Colon (tissue), 2 donors: ENCODE measurements at regions not wholly inside any gene's neighbourhood (a gene's known extent, or its start where the extent isn't known, plus 50 kb on each side); places are given as distances from the start of the nearest gene placed in this dataset.
"Not testable (repeated sequence)": the region's sequence is repeated elsewhere in the genome, so short reads cannot be mapped to it uniquely, and the experiment has no call there.

Experiments
- FAIRE-seq: peaks from 2 replicates; lab custom pipeline; 2012; peaks lifted over from hg19 to GRCh38; lab: Jason Lieb, UNC
- donor health status: control.
- donor health status: control.

- not testable (repeated sequence) for FAIRE-seq
Measured at GRCh38 chr21:35466681-35467080, 417.6 kb upstream of the RUNX1 start.

- FAIRE-seq = no peak
Measured at GRCh38 chr21:35465741-35466140, 416.6 kb upstream of the RUNX1 start.

GRCh38 chr21:35461700-35462099 is 412.6 kb upstream of the RUNX1 start:
- FAIRE-seq = no peak

GRCh38 chr21:35460441-35460840 is 411.3 kb upstream of the RUNX1 start:
- FAIRE-seq = no peak

- no peak for FAIRE-seq
Measured at GRCh38 chr21:35458405-35458804, 409.3 kb upstream of the RUNX1 start.

GRCh38 chr21:35457097-35457804 is 408.1 kb upstream of the RUNX1 start:
- no peak for FAIRE-seq

- no peak for FAIRE-seq
Measured at GRCh38 chr21:35451276-35451675, 402.2 kb upstream of the RUNX1 start.

GRCh38 chr21:35450830-35451229 is 401.7 kb upstream of the RUNX1 start:
- no peak for FAIRE-seq

GRCh38 chr21:35449846-35450245 is 400.7 kb upstream of the RUNX1 start:
- FAIRE-seq = no peak

- no peak for FAIRE-seq
Measured at GRCh38 chr21:35448876-35449599, 399.9 kb upstream of the RUNX1 start.

GRCh38 chr21:35444391-35444790 is 395.3 kb upstream of the RUNX1 start:
- no peak for FAIRE-seq

- no peak for FAIRE-seq
Measured at GRCh38 chr21:35441868-35442582, 392.9 kb upstream of the RUNX1 start.

GRCh38 chr21:35438643-35439404 is 389.7 kb upstream of the RUNX1 start:
- no peak for FAIRE-seq

- FAIRE-seq = no peak
Measured at GRCh38 chr21:35437941-35438340, 388.8 kb upstream of the RUNX1 start.

- no peak for FAIRE-seq
Measured at GRCh38 chr21:35436899-35437298, 387.8 kb upstream of the RUNX1 start.

- not testable (repeated sequence) for FAIRE-seq
Measured at GRCh38 chr21:35432601-35433000, 383.5 kb upstream of the RUNX1 start.

GRCh38 chr21:35430260-35430659 is 381.2 kb upstream of the RUNX1 start:
- FAIRE-seq = no peak

- FAIRE-seq = no peak
Measured at GRCh38 chr21:35428937-35429336, 379.8 kb upstream of the RUNX1 start.

GRCh38 chr21:35428489-35428888 is 379.4 kb upstream of the RUNX1 start:
- no peak for FAIRE-seq

GRCh38 chr21:35428001-35428320 is 378.9 kb upstream of the RUNX1 start:
- FAIRE-seq = no peak

GRCh38 chr21:35427320-35428000 is 378.4 kb upstream of the RUNX1 start:
- FAIRE-seq = no peak

- no peak for FAIRE-seq
Measured at GRCh38 chr21:35426897-35427296, 377.8 kb upstream of the RUNX1 start.
